Activated CD4-positive, alpha-beta T cell treated with anti-CD3 and anti-CD28 coated beads, Interleukin-2, amount 10 ng/mL, durations not matched to agents 24 days and 14 days (primary cell): ENCODE measurements at regions not wholly inside any gene's neighbourhood (a gene's known extent, or its start where the extent isn't known, plus 50 kb on each side); places are given as distances from the start of the nearest gene placed in this dataset.

Experiments used
- DNase-seq: peaks from one replicate; pipeline ENCODE4 v3.0.0; 2022
- H3K27ac Mint-ChIP-seq: one replicate; pipeline ENCODE4 v1.8.0; 2022; ENCODE audit warnings: mild to moderate bottlenecking, mixed read lengths
- H3K27me3 Mint-ChIP-seq: one replicate; pipeline ENCODE4 v1.8.0; 2022; ENCODE audit warnings: mixed read lengths
- H3K36me3 Mint-ChIP-seq: one replicate; pipeline ENCODE4 v1.8.0; 2022; ENCODE audit warnings: low read depth, mild to moderate bottlenecking, mixed read lengths
- H3K4me1 Mint-ChIP-seq: one replicate; pipeline ENCODE4 v1.8.0; 2021; ENCODE audit warnings: mixed read lengths
- H3K4me3 Mint-ChIP-seq: one replicate; pipeline ENCODE4 v1.8.0; 2022; ENCODE audit warnings: mild to moderate bottlenecking, moderate library complexity, mixed read lengths
- H3K9me3 Mint-ChIP-seq: one replicate; pipeline ENCODE4 v1.8.0; 2021; ENCODE audit warnings: mixed read lengths
- intact Hi-C: fragments of 100-400 bp; cut with micrococcal nuclease; formaldehyde crosslinking; loops from one replicate; pipeline ENCODE4 v1.15.1; 2023

- H3K27ac Mint-ChIP-seq, result no peak overlapping the region
- no peaks in the 10 kb centered on the region for H3K36me3 Mint-ChIP-seq
- peaks cover 4% of the 10 kb centered on the region for H3K9me3 Mint-ChIP-seq
Measured at GRCh38 chr15:45980366-45980765, 345.5 kb downstream of the SQOR start.

GRCh38 chr15:45981625-45982024 is 346.8 kb downstream of the SQOR start:
- no peaks in the 10 kb centered on the region for H3K4me1 Mint-ChIP-seq
- intact Hi-C loops, result no loop called here
- no peak overlapping the region for H3K4me3 Mint-ChIP-seq
- no peak for DNase-seq
- no peaks in the 10 kb centered on the region for H3K27me3 Mint-ChIP-seq
- no peak overlapping the region for H3K27ac Mint-ChIP-seq
- no peaks in the 10 kb centered on the region for H3K36me3 Mint-ChIP-seq
- peaks cover 4% of the 10 kb centered on the region for H3K9me3 Mint-ChIP-seq

More at GRCh38 chr15:45980366-45980765, 345.5 kb downstream of the SQOR start:
- Mint-ChIP-seq H3K4me3 (no peak overlapping the region), H3K4me1 (no peaks in the 10 kb centered on the region), H3K27me3 (no peaks in the 10 kb centered on the region)
- intact Hi-C loops, result no loop called here
- no peak for DNase-seq

GRCh38 chr15:45991863-45992262 is 357.0 kb downstream of the SQOR start:
- no peak overlapping the region for H3K4me3 Mint-ChIP-seq
- no peaks in the 10 kb centered on the region for H3K27me3 Mint-ChIP-seq
- peaks cover 5% of the 10 kb centered on the region for H3K9me3 Mint-ChIP-seq
- no peaks in the 10 kb centered on the region for H3K36me3 Mint-ChIP-seq
- intact Hi-C loops, result no loop called here
- no peak overlapping the region for H3K27ac Mint-ChIP-seq
- no peak for DNase-seq
- no peaks in the 10 kb centered on the region for H3K4me1 Mint-ChIP-seq

- Mint-ChIP-seq H3K27me3 (no peaks in the 10 kb centered on the region), H3K27ac (no peak overlapping the region), H3K4me1 (no peaks in the 10 kb centered on the region), H3K9me3 (peaks cover 5% of the 10 kb centered on the region), H3K4me3 (no peak overlapping the region), H3K36me3 (no peaks in the 10 kb centered on the region)
- intact Hi-C loops, result no loop called here
- no peak for DNase-seq
Measured at GRCh38 chr15:45993072-45993471, 358.2 kb downstream of the SQOR start.

GRCh38 chr15:45993508-45993907 is 358.7 kb downstream of the SQOR start:
- no peak for DNase-seq
- H3K36me3 Mint-ChIP-seq, result no peaks in the 10 kb centered on the region
- intact Hi-C loops, result no loop called here
- no peaks in the 10 kb centered on the region for H3K4me1 Mint-ChIP-seq
- H3K27me3 Mint-ChIP-seq, result no peaks in the 10 kb centered on the region
- peaks cover 5% of the 10 kb centered on the region for H3K9me3 Mint-ChIP-seq
- no peak overlapping the region for H3K4me3 Mint-ChIP-seq
- no peak overlapping the region for H3K27ac Mint-ChIP-seq

- H3K9me3 Mint-ChIP-seq, result peaks cover 3% of the 10 kb centered on the region
- H3K27ac Mint-ChIP-seq, result no peak overlapping the region
- no peak overlapping the region for H3K4me3 Mint-ChIP-seq
- H3K36me3 Mint-ChIP-seq, result no peaks in the 10 kb centered on the region
- H3K4me1 Mint-ChIP-seq, result no peaks in the 10 kb centered on the region
- intact Hi-C loops, result no loop called here
- H3K27me3 Mint-ChIP-seq, result no peaks in the 10 kb centered on the region
- DNase-seq, result no peak
Measured at GRCh38 chr15:45995800-45996199, 361.0 kb downstream of the SQOR start.

GRCh38 chr15:46014532-46014931 is 379.7 kb downstream of the SQOR start:
- H3K27ac Mint-ChIP-seq, result no peak overlapping the region
- H3K9me3 Mint-ChIP-seq, result peaks cover 15% of the 10 kb centered on the region
- no peak overlapping the region for H3K4me3 Mint-ChIP-seq
- intact Hi-C loops, result no loop called here
- no peaks in the 10 kb centered on the region for H3K27me3 Mint-ChIP-seq
- no peaks in the 10 kb centered on the region for H3K36me3 Mint-ChIP-seq
- no peak for DNase-seq
- H3K4me1 Mint-ChIP-seq, result no peaks in the 10 kb centered on the region

GRCh38 chr15:46034755-46035154 is 399.9 kb downstream of the SQOR start:
- no peak overlapping the region for H3K27ac Mint-ChIP-seq
- DNase-seq, result no peak
- intact Hi-C loops, result no loop called here
- H3K9me3 Mint-ChIP-seq, result no peaks in the 10 kb centered on the region
- H3K4me1 Mint-ChIP-seq, result no peaks in the 10 kb centered on the region
- H3K36me3 Mint-ChIP-seq, result no peaks in the 10 kb centered on the region
- no peak overlapping the region for H3K4me3 Mint-ChIP-seq
- H3K27me3 Mint-ChIP-seq, result no peaks in the 10 kb centered on the region

- H3K27me3 Mint-ChIP-seq, result no peaks in the 10 kb centered on the region
- intact Hi-C loops, result no loop called here
Measured at GRCh38 chr15:46039703-46040102, 404.9 kb downstream of the SQOR start.

GRCh38 chr15:46041905-46042304 is 407.1 kb downstream of the SQOR start:
- H3K4me3 Mint-ChIP-seq, result no peak overlapping the region
- no peaks in the 10 kb centered on the region for H3K36me3 Mint-ChIP-seq
- intact Hi-C loops, result no loop called here
- H3K4me1 Mint-ChIP-seq, result no peaks in the 10 kb centered on the region
- H3K9me3 Mint-ChIP-seq, result peaks cover 3% of the 10 kb centered on the region
- no peaks in the 10 kb centered on the region for H3K27me3 Mint-ChIP-seq
- H3K27ac Mint-ChIP-seq, result no peak overlapping the region
- DNase-seq, result no peak

More at GRCh38 chr15:46039703-46040102, 404.9 kb downstream of the SQOR start:
- H3K9me3 Mint-ChIP-seq, result peaks cover 3% of the 10 kb centered on the region
- H3K27ac Mint-ChIP-seq, result no peak overlapping the region
- H3K4me3 Mint-ChIP-seq, result no peak overlapping the region
- DNase-seq, result no peak
- no peaks in the 10 kb centered on the region for H3K4me1 Mint-ChIP-seq
- H3K36me3 Mint-ChIP-seq, result no peaks in the 10 kb centered on the region

GRCh38 chr15:46059921-46060594 is 425.2 kb downstream of the SQOR start:
- Mint-ChIP-seq H3K4me1 (no peaks in the 10 kb centered on the region), H3K36me3 (no peaks in the 10 kb centered on the region), H3K27me3 (no peaks in the 10 kb centered on the region), H3K4me3 (no peak overlapping the region), H3K9me3 (no peaks in the 10 kb centered on the region), H3K27ac (no peak overlapping the region)
- intact Hi-C loops, result no loop called here
- no peak for DNase-seq

- no peaks in the 10 kb centered on the region for H3K9me3 Mint-ChIP-seq
- H3K36me3 Mint-ChIP-seq, result no peaks in the 10 kb centered on the region
- H3K27me3 Mint-ChIP-seq, result no peaks in the 10 kb centered on the region
- H3K27ac Mint-ChIP-seq, result no peak overlapping the region
- no peak for DNase-seq
- no peaks in the 10 kb centered on the region for H3K4me1 Mint-ChIP-seq
- H3K4me3 Mint-ChIP-seq, result no peak overlapping the region
- intact Hi-C loops, result no loop called here
Measured at GRCh38 chr15:46061002-46061401, 426.2 kb downstream of the SQOR start.

- intact Hi-C loops, result no loop called here
- DNase-seq, result no peak
Measured at GRCh38 chr15:46077220-46077619, 442.4 kb downstream of the SQOR start.

GRCh38 chr15:46079046-46079445 is 444.2 kb downstream of the SQOR start:
- intact Hi-C loops, result no loop called here
- Mint-ChIP-seq H3K9me3 (no peaks in the 10 kb centered on the region), H3K4me3 (no peak overlapping the region), H3K36me3 (no peaks in the 10 kb centered on the region), H3K4me1 (no peaks in the 10 kb centered on the region), H3K27ac (no peak overlapping the region), H3K27me3 (no peaks in the 10 kb centered on the region)
- DNase-seq, result no peak

More at GRCh38 chr15:46077220-46077619, 442.4 kb downstream of the SQOR start:
- no peak overlapping the region for H3K4me3 Mint-ChIP-seq
- no peaks in the 10 kb centered on the region for H3K9me3 Mint-ChIP-seq
- H3K27ac Mint-ChIP-seq, result no peak overlapping the region
- H3K36me3 Mint-ChIP-seq, result no peaks in the 10 kb centered on the region
- no peaks in the 10 kb centered on the region for H3K4me1 Mint-ChIP-seq
- no peaks in the 10 kb centered on the region for H3K27me3 Mint-ChIP-seq

GRCh38 chr15:46080016-46080415 is 445.2 kb downstream of the SQOR start:
- Mint-ChIP-seq H3K27me3 (no peaks in the 10 kb centered on the region), H3K27ac (no peak overlapping the region), H3K4me1 (no peaks in the 10 kb centered on the region), H3K9me3 (no peaks in the 10 kb centered on the region), H3K36me3 (no peaks in the 10 kb centered on the region), H3K4me3 (no peak overlapping the region)
- intact Hi-C loops, result no loop called here
- DNase-seq, result no peak
